ENCODE measurements at regions not wholly inside any gene's neighbourhood (a gene's known extent, or its start where the extent isn't known, plus 50 kb on each side); places are given as distances from the start of the nearest gene placed in this dataset.

DNA sequence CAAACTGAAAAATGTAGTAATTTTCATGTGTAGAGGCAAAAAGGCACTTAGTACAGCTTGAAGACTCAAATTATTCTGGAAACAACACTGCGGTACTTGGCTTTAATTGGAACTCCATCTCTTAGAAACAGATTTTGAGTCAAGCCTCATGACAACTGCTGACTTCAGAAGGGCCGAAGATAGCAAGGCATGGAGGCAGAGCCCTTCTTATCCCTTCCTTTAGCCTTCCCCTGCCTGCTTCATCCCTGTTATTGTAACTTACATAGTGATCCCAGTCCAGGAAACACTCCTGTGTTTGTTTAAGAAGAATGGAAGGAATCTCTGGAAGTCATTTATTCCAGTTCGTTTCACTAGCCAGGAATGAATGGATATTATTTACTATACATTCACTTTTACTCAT lies 110.9 kb upstream of the FAM98A start:
- TF ChIP-seq, protein P1, sequence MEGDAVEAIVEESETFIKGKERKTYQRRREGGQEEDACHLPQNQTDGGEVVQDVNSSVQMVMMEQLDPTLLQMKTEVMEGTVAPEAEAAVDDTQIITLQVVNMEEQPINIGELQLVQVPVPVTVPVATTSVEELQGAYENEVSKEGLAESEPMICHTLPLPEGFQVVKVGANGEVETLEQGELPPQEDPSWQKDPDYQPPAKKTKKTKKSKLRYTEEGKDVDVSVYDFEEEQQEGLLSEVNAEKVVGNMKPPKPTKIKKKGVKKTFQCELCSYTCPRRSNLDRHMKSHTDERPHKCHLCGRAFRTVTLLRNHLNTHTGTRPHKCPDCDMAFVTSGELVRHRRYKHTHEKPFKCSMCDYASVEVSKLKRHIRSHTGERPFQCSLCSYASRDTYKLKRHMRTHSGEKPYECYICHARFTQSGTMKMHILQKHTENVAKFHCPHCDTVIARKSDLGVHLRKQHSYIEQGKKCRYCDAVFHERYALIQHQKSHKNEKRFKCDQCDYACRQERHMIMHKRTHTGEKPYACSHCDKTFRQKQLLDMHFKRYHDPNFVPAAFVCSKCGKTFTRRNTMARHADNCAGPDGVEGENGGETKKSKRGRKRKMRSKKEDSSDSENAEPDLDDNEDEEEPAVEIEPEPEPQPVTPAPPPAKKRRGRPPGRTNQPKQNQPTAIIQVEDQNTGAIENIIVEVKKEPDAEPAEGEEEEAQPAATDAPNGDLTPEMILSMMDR (IDR thresholded peaks at IDR 0.05), result no peak
- Mint-ChIP-seq H3K9me3 (no peaks in the 10 kb centered on the region), H3K27me3 (no peaks in the 10 kb centered on the region), H3K36me3 (ENCODE audit: low read depth) (no peaks in the 10 kb centered on the region), H3K27ac (no peak overlapping the region), H3K4me1 (ENCODE audit: low read depth) (no peaks in the 10 kb centered on the region), H3K4me3 (no peak overlapping the region)
- CTCF ChIA-PET, result no interaction called here
- ATAC-seq (ENCODE audit: poor library complexity) (no peak), DNase-seq (no peak)
- H3K36me3 ChIP-seq (ENCODE audit: insufficient read depth, low read length), result no peaks in the 10 kb centered on the region
- intact Hi-C loops (cut with DNase I, micrococcal nuclease), result no loop called here
- POLR2A ChIA-PET, result interaction anchor here (0.6 kb wide), 1 partner anchor 45 kb away, joined by 4 read pairs; no protein-coding TSS in a partner anchor
- no peaks in the 10 kb centered on the region for H3K4me1 ChIP-seq (ENCODE audit: insufficient read depth, low read length)
- no peak overlapping the region for H3K4me3 ChIP-seq (ENCODE audit: low read length)
- no peaks in the 10 kb centered on the region for H3K27me3 ChIP-seq (ENCODE audit: control insufficient read depth in 1 of 2, insufficient read depth in 2 of 2, low read length in 2 of 2)
- no peak overlapping the region for H3K27ac ChIP-seq (ENCODE audit: low read depth in 1 of 2, low read length in 2 of 2)
- H3K9me3 ChIP-seq (ENCODE audit: control insufficient read depth in 1 of 2, insufficient read depth in 1 of 2, low read length in 2 of 2), result no peaks in the 10 kb centered on the region

DNA sequence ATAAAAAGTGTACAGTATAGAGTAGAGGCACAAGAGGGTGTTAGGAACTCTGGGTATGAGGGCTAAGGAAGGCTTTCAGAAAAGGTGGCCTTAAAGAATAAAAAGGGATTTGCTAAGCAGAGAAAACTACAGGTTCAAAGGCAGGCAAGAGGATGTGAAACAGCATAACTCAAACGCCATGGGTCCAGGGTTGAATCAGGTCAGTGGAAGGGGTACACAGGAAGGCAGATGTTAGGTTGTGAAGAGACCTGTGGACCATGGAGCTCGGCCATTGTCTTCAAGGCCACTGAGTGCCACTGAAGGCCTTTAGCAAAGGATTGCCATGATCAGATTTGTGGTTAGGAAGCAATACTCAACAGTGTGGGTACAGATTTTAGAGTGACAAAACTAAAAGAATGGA lies 108.2 kb upstream of the FAM98A start:
- TF ChIP-seq, protein P1 (IDR thresholded peaks at IDR 0.05), result no peak
- POLR2A ChIA-PET, result no interaction called here
- no peaks in the 10 kb centered on the region for H3K9me3 ChIP-seq (ENCODE audit: control insufficient read depth in 1 of 2, insufficient read depth in 1 of 2, low read length in 2 of 2)
- no peak overlapping the region for H3K27ac Mint-ChIP-seq
- H3K27me3 Mint-ChIP-seq, result no peaks in the 10 kb centered on the region
- CTCF ChIA-PET, result no interaction called here
- no peaks in the 10 kb centered on the region for H3K36me3 Mint-ChIP-seq (ENCODE audit: low read depth)
- DNase-seq (no peak), ATAC-seq (ENCODE audit: poor library complexity) (no peak)
- H3K27me3 ChIP-seq (ENCODE audit: control insufficient read depth in 1 of 2, insufficient read depth in 2 of 2, low read length in 2 of 2), result no peaks in the 10 kb centered on the region
- H3K4me3 ChIP-seq (ENCODE audit: low read length), result no peak overlapping the region
- H3K9me3 Mint-ChIP-seq, result no peaks in the 10 kb centered on the region
- no peak overlapping the region for H3K27ac ChIP-seq (ENCODE audit: low read depth in 1 of 2, low read length in 2 of 2)
- no peaks in the 10 kb centered on the region for H3K36me3 ChIP-seq (ENCODE audit: insufficient read depth, low read length)
- no peak overlapping the region for H3K4me3 Mint-ChIP-seq
- intact Hi-C loops (cut with DNase I, micrococcal nuclease), result no loop called here
- no peaks in the 10 kb centered on the region for H3K4me1 Mint-ChIP-seq (ENCODE audit: low read depth)
- no peaks in the 10 kb centered on the region for H3K4me1 ChIP-seq (ENCODE audit: insufficient read depth, low read length)

DNA sequence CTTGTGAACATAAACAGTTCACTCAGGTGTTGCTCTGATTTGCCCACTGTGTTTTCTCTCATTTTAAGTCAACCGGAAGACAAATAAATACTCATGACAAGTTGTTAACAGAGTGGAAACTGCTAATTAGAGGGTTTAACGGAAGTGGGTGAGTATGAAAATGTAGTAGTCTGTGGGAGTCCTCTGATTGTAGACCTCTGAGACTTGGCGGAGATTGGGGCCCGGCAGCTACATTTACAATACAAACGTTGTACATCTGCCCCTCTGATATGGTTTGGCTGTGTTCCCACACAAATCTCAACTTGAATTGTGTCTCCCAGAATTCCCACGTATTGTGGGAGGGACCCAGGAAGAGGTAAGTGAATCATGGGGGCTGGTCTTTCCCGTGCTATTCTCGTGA lies 107.3 kb upstream of the FAM98A start:
- Mint-ChIP-seq H3K9me3 (no peaks in the 10 kb centered on the region), H3K27ac (no peak overlapping the region), H3K4me3 (no peak overlapping the region), H3K36me3 (ENCODE audit: low read depth) (no peaks in the 10 kb centered on the region), H3K27me3 (no peaks in the 10 kb centered on the region), H3K4me1 (ENCODE audit: low read depth) (no peaks in the 10 kb centered on the region)
- Histone ChIP-seq H3K9me3 (ENCODE audit: control insufficient read depth in 1 of 2, insufficient read depth in 1 of 2, low read length in 2 of 2) (no peaks in the 10 kb centered on the region), H3K4me3 (ENCODE audit: low read length) (no peak overlapping the region), H3K27me3 (ENCODE audit: control insufficient read depth in 1 of 2, insufficient read depth in 2 of 2, low read length in 2 of 2) (no peaks in the 10 kb centered on the region), H3K4me1 (ENCODE audit: insufficient read depth, low read length) (no peaks in the 10 kb centered on the region), H3K27ac (ENCODE audit: low read depth in 1 of 2, low read length in 2 of 2) (no peak overlapping the region), H3K36me3 (ENCODE audit: insufficient read depth, low read length) (no peaks in the 10 kb centered on the region)
- no peak for ATAC-seq (ENCODE audit: poor library complexity)
- ChIA-PET POLR2A (no interaction called here), CTCF (no interaction called here)
- DNase-seq, result no peak
- intact Hi-C loops (cut with DNase I, micrococcal nuclease), result no loop called here
- TF ChIP-seq, protein P1 (IDR thresholded peaks at IDR 0.05), result no peak

Measured in CD4-positive, alpha-beta T cell (primary cell).